Activated CD8-positive, alpha-beta T cell treated with anti-CD3 and anti-CD28 coated beads for 36 hours (primary cell): ENCODE measurements at regions not wholly inside any gene's neighbourhood (a gene's known extent, or its start where the extent isn't known, plus 50 kb on each side); places are given as distances from the start of the nearest gene placed in this dataset.

ENCODE experiments used
- ATAC-seq: fragments of 200-7000 bp; cut with Tn5 transposase; one replicate; pipeline ENCODE4 v1.10.0; 2021; ENCODE audit warnings: mild to moderate bottlenecking, moderate library complexity
- CTCF ChIA-PET: fragments of 350-600 bp; sonication (Branson Sonifier 250); formaldehyde crosslinking; loops from one replicate; lab custom pipeline; 2021; ENCODE audit warnings: antibody characterized with exemption; lab: Charles Lee
- POLR2A ChIA-PET: fragments of 350-600 bp; sonication (Branson Sonifier 250); formaldehyde crosslinking; loops from one replicate; lab custom pipeline; 2021; ENCODE audit warnings: antibody characterized with exemption; lab: Charles Lee
- DNase-seq: peaks from one replicate; pipeline ENCODE4 v3.0.0-alpha.2; 2020
- H3K27ac Mint-ChIP-seq: one replicate; pipeline ENCODE4 v1.8.0; 2021; ENCODE audit warnings: mild to moderate bottlenecking, mixed read lengths
- H3K27me3 Mint-ChIP-seq: one replicate; pipeline ENCODE4 v1.8.0; 2021; ENCODE audit warnings: mixed read lengths
- H3K36me3 Mint-ChIP-seq: one replicate; pipeline ENCODE4 v1.8.0; 2021; ENCODE audit warnings: low read depth, mixed read lengths
- H3K4me1 Mint-ChIP-seq: one replicate; pipeline ENCODE4 v1.8.0; 2021; ENCODE audit warnings: low read depth, mixed read lengths
- H3K4me3 Mint-ChIP-seq: one replicate; pipeline ENCODE4 v1.8.0; 2021; ENCODE audit warnings: mild to moderate bottlenecking, moderate library complexity, mixed read lengths
- H3K9me3 Mint-ChIP-seq: one replicate; pipeline ENCODE4 v1.8.0; 2021; ENCODE audit warnings: mixed read lengths
- intact Hi-C: fragments of 100-400 bp; cut with micrococcal nuclease; formaldehyde crosslinking; loops from one replicate; pipeline ENCODE4 v1.10.0; 2022
- TF ChIP-seq, protein P1 (sequence below): fragments of 200-600 bp; IDR thresholded peaks from one replicate; pipeline ENCODE4 v1.8.0; 2022; ENCODE audit warnings: antibody characterized with exemption, mild to moderate bottlenecking

DNA sequence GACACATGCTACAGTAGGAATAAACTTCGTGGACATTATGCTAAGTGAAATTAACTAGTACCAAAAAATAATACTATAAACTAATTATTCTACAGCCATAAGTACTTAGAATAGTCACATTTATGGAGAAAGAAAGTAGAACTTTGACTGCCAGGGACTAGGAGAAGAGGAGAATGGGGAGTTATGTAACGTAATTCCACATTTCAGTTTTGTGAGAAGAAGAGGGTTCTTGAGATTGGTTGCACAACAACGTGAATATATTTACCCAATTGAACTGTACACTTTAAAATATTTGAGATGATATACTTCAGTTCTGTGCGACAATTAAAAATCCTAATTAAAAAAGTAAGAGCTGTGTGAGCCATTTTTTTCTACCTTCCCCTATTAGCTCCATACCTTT, 1412.9 kb downstream of the PLA2G4A start:
- no peaks in the 10 kb centered on the region for H3K27me3 Mint-ChIP-seq
- no peak overlapping the region for H3K4me3 Mint-ChIP-seq
- no peaks in the 10 kb centered on the region for H3K36me3 Mint-ChIP-seq
- ChIA-PET CTCF (no interaction called here), POLR2A (no interaction called here)
- DNase-seq (no peak), ATAC-seq (no peak)
- intact Hi-C loops: no loop called here
- H3K4me1 Mint-ChIP-seq: no peaks in the 10 kb centered on the region
- H3K9me3 Mint-ChIP-seq: no peaks in the 10 kb centered on the region
- TF ChIP-seq, protein P1, sequence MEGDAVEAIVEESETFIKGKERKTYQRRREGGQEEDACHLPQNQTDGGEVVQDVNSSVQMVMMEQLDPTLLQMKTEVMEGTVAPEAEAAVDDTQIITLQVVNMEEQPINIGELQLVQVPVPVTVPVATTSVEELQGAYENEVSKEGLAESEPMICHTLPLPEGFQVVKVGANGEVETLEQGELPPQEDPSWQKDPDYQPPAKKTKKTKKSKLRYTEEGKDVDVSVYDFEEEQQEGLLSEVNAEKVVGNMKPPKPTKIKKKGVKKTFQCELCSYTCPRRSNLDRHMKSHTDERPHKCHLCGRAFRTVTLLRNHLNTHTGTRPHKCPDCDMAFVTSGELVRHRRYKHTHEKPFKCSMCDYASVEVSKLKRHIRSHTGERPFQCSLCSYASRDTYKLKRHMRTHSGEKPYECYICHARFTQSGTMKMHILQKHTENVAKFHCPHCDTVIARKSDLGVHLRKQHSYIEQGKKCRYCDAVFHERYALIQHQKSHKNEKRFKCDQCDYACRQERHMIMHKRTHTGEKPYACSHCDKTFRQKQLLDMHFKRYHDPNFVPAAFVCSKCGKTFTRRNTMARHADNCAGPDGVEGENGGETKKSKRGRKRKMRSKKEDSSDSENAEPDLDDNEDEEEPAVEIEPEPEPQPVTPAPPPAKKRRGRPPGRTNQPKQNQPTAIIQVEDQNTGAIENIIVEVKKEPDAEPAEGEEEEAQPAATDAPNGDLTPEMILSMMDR: no peak
- H3K27ac Mint-ChIP-seq: no peak overlapping the region

DNA sequence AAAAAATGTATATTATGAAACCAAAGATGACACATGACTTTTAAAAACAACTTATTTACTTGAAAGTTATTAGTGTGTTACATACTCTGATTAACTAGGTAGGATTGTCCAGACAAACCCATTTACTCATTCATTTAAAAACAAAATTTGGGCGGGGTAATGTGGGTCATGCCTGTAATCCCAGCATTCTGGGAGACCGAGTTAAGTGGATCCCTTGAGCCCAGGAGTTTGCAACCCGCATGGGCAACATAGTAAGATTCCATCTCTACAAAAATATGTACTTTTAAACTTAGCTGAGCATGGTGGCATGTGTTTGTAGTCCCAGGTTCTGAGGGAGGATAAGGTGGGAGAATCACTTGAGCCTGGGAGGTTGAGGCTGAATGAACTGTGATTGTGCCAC, 1414.7 kb downstream of the PLA2G4A start:
- TF ChIP-seq, protein P1: no peak
- no peak for DNase-seq
- intact Hi-C loops: no loop called here
- Mint-ChIP-seq H3K4me1 (no peaks in the 10 kb centered on the region), H3K9me3 (no peaks in the 10 kb centered on the region), H3K27ac (no peak overlapping the region), H3K4me3 (no peak overlapping the region), H3K27me3 (no peaks in the 10 kb centered on the region), H3K36me3 (no peaks in the 10 kb centered on the region)
- ATAC-seq: no peak
- ChIA-PET CTCF (no interaction called here), POLR2A (no interaction called here)

DNA sequence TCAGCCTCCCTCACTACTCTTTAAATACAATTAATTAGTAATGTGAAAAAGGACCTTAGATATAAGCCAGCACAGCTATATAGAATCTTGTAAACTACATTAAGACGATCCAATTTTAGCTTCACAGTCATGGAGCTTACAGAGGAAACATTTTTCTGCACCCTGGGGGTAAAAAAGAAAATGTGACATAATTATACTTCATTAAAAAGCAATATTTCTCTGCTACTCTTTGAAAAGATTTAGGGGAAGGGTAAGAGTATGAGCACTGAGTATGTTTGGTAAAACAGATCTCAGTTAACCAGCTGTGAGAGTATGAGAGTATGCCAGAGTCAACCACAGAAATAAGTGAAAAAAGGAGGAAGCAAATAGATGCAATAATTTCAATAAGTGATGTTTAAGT, 1415.9 kb downstream of the PLA2G4A start:
- CTCF ChIA-PET: no interaction called here
- H3K4me1 Mint-ChIP-seq: no peaks in the 10 kb centered on the region
- no peak overlapping the region for H3K4me3 Mint-ChIP-seq
- DNase-seq: no peak
- TF ChIP-seq, protein P1: no peak
- H3K36me3 Mint-ChIP-seq: no peaks in the 10 kb centered on the region
- ATAC-seq: no peak
- H3K27ac Mint-ChIP-seq: no peak overlapping the region
- no peaks in the 10 kb centered on the region for H3K9me3 Mint-ChIP-seq
- POLR2A ChIA-PET: no interaction called here
- no peaks in the 10 kb centered on the region for H3K27me3 Mint-ChIP-seq
- intact Hi-C loops: no loop called here

DNA sequence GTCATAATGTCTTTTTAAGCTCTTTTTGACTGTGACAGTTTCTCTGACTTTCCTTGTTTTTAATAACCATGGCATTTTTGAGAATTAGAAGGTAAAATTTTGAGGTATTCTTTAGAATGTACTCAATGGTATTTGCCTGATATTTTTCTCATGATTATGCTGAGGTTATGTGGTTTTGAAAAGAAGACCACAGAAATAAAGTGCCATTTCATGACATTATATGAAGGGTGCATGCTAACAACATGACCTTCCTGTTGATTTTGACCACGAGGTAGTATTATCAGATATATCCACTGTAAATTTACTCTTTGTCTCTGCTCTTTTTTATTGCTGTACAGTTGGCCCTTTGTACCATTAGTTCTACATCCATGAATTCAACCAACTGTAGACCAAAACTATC, 1418.5 kb downstream of the PLA2G4A start:
- TF ChIP-seq, protein P1: no peak
- Mint-ChIP-seq H3K9me3 (no peaks in the 10 kb centered on the region), H3K27ac (no peak overlapping the region), H3K4me3 (no peak overlapping the region), H3K27me3 (no peaks in the 10 kb centered on the region), H3K4me1 (no peaks in the 10 kb centered on the region), H3K36me3 (no peaks in the 10 kb centered on the region)
- POLR2A ChIA-PET: no interaction called here
- intact Hi-C loops: no loop called here
- no peak for ATAC-seq
- CTCF ChIA-PET: no interaction called here
- no peak for DNase-seq

GRCh38 chr1:188249811-188250210, 1421.1 kb downstream of the PLA2G4A start:
- no peak for DNase-seq
- no peaks in the 10 kb centered on the region for H3K36me3 Mint-ChIP-seq
- no peak overlapping the region for H3K4me3 Mint-ChIP-seq
- H3K27ac Mint-ChIP-seq: no peak overlapping the region
- ATAC-seq: no peak
- POLR2A ChIA-PET: no interaction called here
- H3K27me3 Mint-ChIP-seq: no peaks in the 10 kb centered on the region
- H3K4me1 Mint-ChIP-seq: no peaks in the 10 kb centered on the region
- no peaks in the 10 kb centered on the region for H3K9me3 Mint-ChIP-seq
- TF ChIP-seq, protein P1: no peak
- CTCF ChIA-PET: no interaction called here
- intact Hi-C loops: no loop called here
